GM12878 (cell line): ENCODE measurements at regions not wholly inside any gene's neighbourhood (a gene's known extent, or its start where the extent isn't known, plus 50 kb on each side); places are given as distances from the start of the nearest gene placed in this dataset.

ENCODE experiments used
- ATAC-seq: fragments of 200-7000 bp; cut with Tn5 transposase; 3 replicates; pipeline ENCODE4 v1.9.1; 2020; ENCODE audit warnings: mild to moderate bottlenecking, moderate library complexity
- BruUV-seq: library from RNA; stranded (reverse); fragments of 400-500 nt; replicated peaks from 2 replicates; lab custom pipeline; 2021; lab: Mats Ljungman, UMichigan
- CTCF ChIA-PET: fragments of 300-600 bp; sonication (Branson Sonifier 250); formaldehyde crosslinking; extraction: SDS; loops from one replicate; lab custom pipeline; 2021; ENCODE audit warnings: inconsistent platforms; lab: Yijun Ruan, JAX
- POLR2A ChIA-PET: fragments of 350-600 bp; formaldehyde crosslinking; extraction: SDS; loops from one replicate; lab custom pipeline; 2021; ENCODE audit warnings: inconsistent platforms; lab: Charles Lee
- RAD21 ChIA-PET: fragments of 300-600 bp; sonication (Branson Sonifier 250); formaldehyde crosslinking; loops from one replicate; lab custom pipeline; 2023; ENCODE audit warnings: antibody characterized with exemption; ENCODE audit not compliant: unreplicated experiment; lab: Charles Lee
- SMC1A ChIA-PET: fragments of 300-600 bp; sonication (Branson Sonifier 250); formaldehyde crosslinking; loops from one replicate; lab custom pipeline; 2023; ENCODE audit not compliant: unreplicated experiment, uncharacterized antibody; lab: Charles Lee
- DNase-seq: peaks from one replicate; pipeline ENCODE4 v3.0.0-alpha.2; 2011; ENCODE audit warnings: low read depth, low spot score
- FAIRE-seq: peaks from 3 replicates; lab custom pipeline; 2011; peaks lifted over from hg19 to GRCh38; lab: Jason Lieb, UNC
- H2AFZ ChIP-seq: 2 replicates; pipeline ENCODE4 v1.6.0; 2011; ENCODE audit warnings: low read depth, low read length, control low read depth; ENCODE audit not compliant: control insufficient read depth
- H3K27ac ChIP-seq: 2 replicates; pipeline ENCODE4 v1.5.1; 2011; ENCODE audit warnings: control low read depth; ENCODE audit not compliant: control insufficient read depth, insufficient read depth
- H3K27me3 ChIP-seq, 2 experiments: replicated peaks in 1 of 2; 2 replicates each; pipeline versions ENCODE4 v1.6.0 to v1.6.1; 2011; ENCODE audit warnings: low read length in 1 of 2; ENCODE audit not compliant: control insufficient read depth in 2 of 2, insufficient read depth in 2 of 2
- H3K36me3 ChIP-seq, 2 experiments: 2 replicates each; pipeline ENCODE4 v1.5.1; 2011; ENCODE audit warnings: low read length in 1 of 2; ENCODE audit not compliant: control insufficient read depth in 2 of 2, insufficient read depth in 2 of 2
- H3K4me1 ChIP-seq: 2 replicates; pipeline ENCODE4 v1.6.1; 2011; ENCODE audit warnings: mild to moderate bottlenecking, low read length, moderate library complexity, mixed read lengths; ENCODE audit not compliant: control insufficient read depth, insufficient read depth
- H3K4me2 ChIP-seq: 2 replicates; pipeline ENCODE4 v1.6.0; 2011; ENCODE audit warnings: control low read depth; ENCODE audit not compliant: control insufficient read depth, insufficient read depth
- H3K4me3 ChIP-seq: fragments of 200-600 bp; sonication (generic); 2 replicates; pipeline ENCODE4 v1.5.1; 2016
- H3K79me2 ChIP-seq: 2 replicates; pipeline ENCODE4 v1.6.0; 2011; ENCODE audit warnings: low read length; ENCODE audit not compliant: control insufficient read depth, insufficient read depth
- H3K9ac ChIP-seq: 2 replicates; pipeline ENCODE4 v1.8.0; 2011; ENCODE audit warnings: low read length, control low read depth, mixed read lengths; ENCODE audit not compliant: control insufficient read depth, insufficient read depth
- H3K9me3 ChIP-seq: replicated peaks from 3 replicates; pipeline ENCODE4 v1.5.1; 2011; ENCODE audit warnings: mild to moderate bottlenecking, low read length; ENCODE audit not compliant: control insufficient read depth, insufficient read depth
- H4K20me1 ChIP-seq: 2 replicates; pipeline ENCODE4 v1.6.0; 2011; ENCODE audit not compliant: control insufficient read depth, insufficient read depth
- BMI1 ChIP-seq: fragments of 450-650 bp; IDR thresholded peaks from 2 replicates; pipeline ENCODE4 v1.6.1; 2016; ENCODE audit warnings: mild to moderate bottlenecking, moderate library complexity, borderline replicate concordance
- BRCA1 ChIP-seq: IDR thresholded peaks from 2 replicates; pipeline ENCODE4 v1.6.1; 2011; ENCODE audit warnings: low read depth, low read length, improper control_type of control experiment
- CHD1 ChIP-seq: IDR thresholded peaks from 2 replicates; pipeline ENCODE4 v1.6.1; 2012; ENCODE audit warnings: low read depth, low read length, improper control_type of control experiment
- IRF4 ChIP-seq: IDR thresholded peaks from 2 replicates; pipeline ENCODE4 v1.6.1; 2011; ENCODE audit warnings: low read depth, low read length
- KLF5 ChIP-seq: fragments of 450-650 bp; IDR thresholded peaks from 2 replicates; pipeline ENCODE4 v1.6.1; 2014; ENCODE audit warnings: mild to moderate bottlenecking; ENCODE audit not compliant: partially characterized antibody
- NFYB ChIP-seq: IDR thresholded peaks from 2 replicates; pipeline ENCODE4 v1.6.1; 2011; ENCODE audit warnings: low read depth, mild to moderate bottlenecking, low read length, improper control_type of control experiment, moderate library complexity; ENCODE audit not compliant: insufficient read depth
- POU2F2 ChIP-seq: IDR thresholded peaks from 3 replicates; pipeline ENCODE4 v1.6.1; 2011; ENCODE audit warnings: low read depth, mild to moderate bottlenecking, low read length, borderline replicate concordance
- RBBP5 ChIP-seq: fragments of 200-600 bp; sonication (generic); conservative IDR thresholded peaks from 2 replicates; pipeline ENCODE4 v1.6.1; 2016
- SP1 ChIP-seq: IDR thresholded peaks from one replicate; pipeline ENCODE4 v1.6.1; 2011; ENCODE audit warnings: low read depth, low read length
- SRF ChIP-seq, 2 experiments: IDR thresholded peaks; 2 replicates each; pipeline ENCODE4 v1.6.1; 2011; ENCODE audit warnings: low read depth in 2 of 2, low read length in 2 of 2, mild to moderate bottlenecking in 1 of 2, moderate library complexity in 1 of 2
- TBL1XR1 ChIP-seq: IDR thresholded peaks from 2 replicates; pipeline ENCODE4 v1.6.1; 2012; ENCODE audit warnings: low read depth, low read length, improper control_type of control experiment
- TCF12 ChIP-seq: IDR thresholded peaks from 2 replicates; pipeline ENCODE4 v1.6.1; 2011; ENCODE audit warnings: low read depth, mild to moderate bottlenecking, low read length
- YBX1 ChIP-seq: fragments of 450-650 bp; IDR thresholded peaks from 2 replicates; pipeline ENCODE4 v1.6.1; 2016; ENCODE audit warnings: antibody characterized with exemption
- WGBS: methylation state at CpG from one replicate; pipeline ENCODE4 v1.1.6; 2016; ENCODE audit warnings: low lambda C conversion rate; ENCODE audit not compliant: insufficient replicate concordance, insufficient coverage; ENCODE audit errors: missing lambda C conversion rate; 5-methylcytosine and 5-hydroxymethylcytosine counted together
- in situ Hi-C: fragments of 300-500 bp; cut with MboI; formaldehyde crosslinking; loops from 9 replicates; pipeline ENCODE4 v1.14.3; 2018; ENCODE audit warnings: mixed read lengths
- intact Hi-C: fragments of 100-400 bp; cut with micrococcal nuclease; formaldehyde crosslinking; loops from one replicate; pipeline ENCODE4 v1.14.2; 2022; ENCODE audit not compliant: unreplicated experiment
- TF ChIP-seq, protein P1 (sequence below): fragments of 450-650 bp; formaldehyde crosslinking; IDR thresholded peaks from 2 replicates; pipeline ENCODE4 v1.4.0; 2020; ENCODE audit warnings: mild to moderate bottlenecking, moderate library complexity
- TF ChIP-seq, protein P2 (sequence below): fragments of 450-650 bp; IDR thresholded peaks from 2 replicates; pipeline ENCODE4 v1.6.1; 2017; ENCODE audit warnings: mild to moderate bottlenecking, moderate library complexity
- TF ChIP-seq, protein P3 (sequence below): fragments of 450-650 bp; IDR thresholded peaks from 2 replicates; pipeline ENCODE4 v1.6.1; 2014; ENCODE audit warnings: mild to moderate bottlenecking

DNA sequence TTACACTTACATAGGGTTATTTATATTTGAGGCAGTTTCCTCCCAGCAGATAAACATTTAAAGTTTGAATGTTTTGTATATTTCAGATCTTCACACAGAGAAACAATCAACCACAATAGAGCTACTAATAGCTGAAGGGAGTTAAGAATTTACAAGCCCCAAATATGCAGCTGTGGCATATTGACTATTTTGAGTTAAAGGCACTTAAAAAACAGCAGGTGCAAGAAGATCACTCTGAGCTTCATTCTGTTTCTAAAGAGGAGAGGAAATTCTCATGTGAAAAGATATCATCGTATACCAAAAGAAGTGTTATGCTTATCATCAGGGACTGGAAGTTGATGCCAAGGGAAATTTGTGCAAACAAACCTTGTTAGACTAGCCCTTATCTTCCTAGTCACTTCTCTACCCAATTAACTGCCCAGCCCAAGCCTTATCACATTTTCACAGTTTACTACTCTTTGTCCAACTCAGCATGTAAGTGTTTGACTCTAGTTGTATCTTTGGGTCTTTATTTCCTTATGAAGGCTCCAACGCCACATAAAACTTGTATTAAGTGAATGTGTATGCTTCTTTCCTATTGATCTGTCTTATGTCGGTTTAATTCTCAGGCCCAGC lies 66.3 kb upstream of the COG2 start:
- no peak overlapping the region for H3K9ac ChIP-seq
- ChIA-PET RAD21 (no interaction called here), CTCF (no interaction called here)
- H2AFZ ChIP-seq, result no peak overlapping the region
- H3K4me3 ChIP-seq, result no peak overlapping the region
- H3K27me3 ChIP-seq, result no peaks in the 10 kb centered on the region
- in situ Hi-C loops, result no loop called here
- no peak for TF ChIP-seq YBX1
- no peak for TF ChIP-seq IRF4
- TF ChIP-seq TBL1XR1, result no peak
- no peak for TF ChIP-seq SP1
- no peak for TF ChIP-seq TCF12
- TF ChIP-seq NFYB, result no peak
- no peak for TF ChIP-seq CHD1
- no peak for TF ChIP-seq RBBP5
- TF ChIP-seq BMI1, result no peak
- TF ChIP-seq, protein P1, sequence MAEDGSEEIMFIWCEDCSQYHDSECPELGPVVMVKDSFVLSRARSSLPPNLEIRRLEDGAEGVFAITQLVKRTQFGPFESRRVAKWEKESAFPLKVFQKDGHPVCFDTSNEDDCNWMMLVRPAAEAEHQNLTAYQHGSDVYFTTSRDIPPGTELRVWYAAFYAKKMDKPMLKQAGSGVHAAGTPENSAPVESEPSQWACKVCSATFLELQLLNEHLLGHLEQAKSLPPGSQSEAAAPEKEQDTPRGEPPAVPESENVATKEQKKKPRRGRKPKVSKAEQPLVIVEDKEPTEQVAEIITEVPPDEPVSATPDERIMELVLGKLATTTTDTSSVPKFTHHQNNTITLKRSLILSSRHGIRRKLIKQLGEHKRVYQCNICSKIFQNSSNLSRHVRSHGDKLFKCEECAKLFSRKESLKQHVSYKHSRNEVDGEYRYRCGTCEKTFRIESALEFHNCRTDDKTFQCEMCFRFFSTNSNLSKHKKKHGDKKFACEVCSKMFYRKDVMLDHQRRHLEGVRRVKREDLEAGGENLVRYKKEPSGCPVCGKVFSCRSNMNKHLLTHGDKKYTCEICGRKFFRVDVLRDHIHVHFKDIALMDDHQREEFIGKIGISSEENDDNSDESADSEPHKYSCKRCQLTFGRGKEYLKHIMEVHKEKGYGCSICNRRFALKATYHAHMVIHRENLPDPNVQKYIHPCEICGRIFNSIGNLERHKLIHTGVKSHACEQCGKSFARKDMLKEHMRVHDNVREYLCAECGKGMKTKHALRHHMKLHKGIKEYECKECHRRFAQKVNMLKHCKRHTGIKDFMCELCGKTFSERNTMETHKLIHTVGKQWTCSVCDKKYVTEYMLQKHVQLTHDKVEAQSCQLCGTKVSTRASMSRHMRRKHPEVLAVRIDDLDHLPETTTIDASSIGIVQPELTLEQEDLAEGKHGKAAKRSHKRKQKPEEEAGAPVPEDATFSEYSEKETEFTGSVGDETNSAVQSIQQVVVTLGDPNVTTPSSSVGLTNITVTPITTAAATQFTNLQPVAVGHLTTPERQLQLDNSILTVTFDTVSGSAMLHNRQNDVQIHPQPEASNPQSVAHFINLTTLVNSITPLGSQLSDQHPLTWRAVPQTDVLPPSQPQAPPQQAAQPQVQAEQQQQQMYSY (CRISPR knock-in tag), result no peak
- no peak for TF ChIP-seq POU2F2
- TF ChIP-seq, protein P2, sequence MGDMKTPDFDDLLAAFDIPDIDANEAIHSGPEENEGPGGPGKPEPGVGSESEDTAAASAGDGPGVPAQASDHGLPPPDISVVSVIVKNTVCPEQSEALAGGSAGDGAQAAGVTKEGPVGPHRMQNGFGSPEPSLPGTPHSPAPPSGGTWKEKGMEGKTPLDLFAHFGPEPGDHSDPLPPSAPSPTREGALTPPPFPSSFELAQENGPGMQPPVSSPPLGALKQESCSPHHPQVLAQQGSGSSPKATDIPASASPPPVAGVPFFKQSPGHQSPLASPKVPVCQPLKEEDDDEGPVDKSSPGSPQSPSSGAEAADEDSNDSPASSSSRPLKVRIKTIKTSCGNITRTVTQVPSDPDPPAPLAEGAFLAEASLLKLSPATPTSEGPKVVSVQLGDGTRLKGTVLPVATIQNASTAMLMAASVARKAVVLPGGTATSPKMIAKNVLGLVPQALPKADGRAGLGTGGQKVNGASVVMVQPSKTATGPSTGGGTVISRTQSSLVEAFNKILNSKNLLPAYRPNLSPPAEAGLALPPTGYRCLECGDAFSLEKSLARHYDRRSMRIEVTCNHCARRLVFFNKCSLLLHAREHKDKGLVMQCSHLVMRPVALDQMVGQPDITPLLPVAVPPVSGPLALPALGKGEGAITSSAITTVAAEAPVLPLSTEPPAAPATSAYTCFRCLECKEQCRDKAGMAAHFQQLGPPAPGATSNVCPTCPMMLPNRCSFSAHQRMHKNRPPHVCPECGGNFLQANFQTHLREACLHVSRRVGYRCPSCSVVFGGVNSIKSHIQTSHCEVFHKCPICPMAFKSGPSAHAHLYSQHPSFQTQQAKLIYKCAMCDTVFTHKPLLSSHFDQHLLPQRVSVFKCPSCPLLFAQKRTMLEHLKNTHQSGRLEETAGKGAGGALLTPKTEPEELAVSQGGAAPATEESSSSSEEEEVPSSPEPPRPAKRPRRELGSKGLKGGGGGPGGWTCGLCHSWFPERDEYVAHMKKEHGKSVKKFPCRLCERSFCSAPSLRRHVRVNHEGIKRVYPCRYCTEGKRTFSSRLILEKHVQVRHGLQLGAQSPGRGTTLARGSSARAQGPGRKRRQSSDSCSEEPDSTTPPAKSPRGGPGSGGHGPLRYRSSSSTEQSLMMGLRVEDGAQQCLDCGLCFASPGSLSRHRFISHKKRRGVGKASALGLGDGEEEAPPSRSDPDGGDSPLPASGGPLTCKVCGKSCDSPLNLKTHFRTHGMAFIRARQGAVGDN, result no peak
- TF ChIP-seq BRCA1, result no peak
- TF ChIP-seq, protein P3, sequence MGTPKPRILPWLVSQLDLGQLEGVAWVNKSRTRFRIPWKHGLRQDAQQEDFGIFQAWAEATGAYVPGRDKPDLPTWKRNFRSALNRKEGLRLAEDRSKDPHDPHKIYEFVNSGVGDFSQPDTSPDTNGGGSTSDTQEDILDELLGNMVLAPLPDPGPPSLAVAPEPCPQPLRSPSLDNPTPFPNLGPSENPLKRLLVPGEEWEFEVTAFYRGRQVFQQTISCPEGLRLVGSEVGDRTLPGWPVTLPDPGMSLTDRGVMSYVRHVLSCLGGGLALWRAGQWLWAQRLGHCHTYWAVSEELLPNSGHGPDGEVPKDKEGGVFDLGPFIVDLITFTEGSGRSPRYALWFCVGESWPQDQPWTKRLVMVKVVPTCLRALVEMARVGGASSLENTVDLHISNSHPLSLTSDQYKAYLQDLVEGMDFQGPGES, result no peak
- no peak for TF ChIP-seq KLF5
- TF ChIP-seq SRF (IDR thresholded peaks at IDR 0.05; ENCODE audit: low read depth in 2 of 2, low read length in 2 of 2), result no peak
- TF ChIP-seq, all 136 proteins: peak for 0
- whole genome bisulfite sequencing, result 36% methylated on average over 3 of the region's 3 CpGs
- FAIRE-seq (no peak), DNase-seq (no peak), ATAC-seq (no peak)
- BruUV-seq, result no TSS peak
- ChIA-PET SMC1A (interaction anchor here (0.9 kb wide), 1 partner anchor 154 kb away, joined by 3 read pairs; no protein-coding TSS in a partner anchor), POLR2A (no interaction called here)
- no peak overlapping the region for H3K4me2 ChIP-seq
- H3K79me2 ChIP-seq, result no peaks in the 10 kb centered on the region
- H3K36me3 ChIP-seq, result no peaks in the 10 kb centered on the region
- intact Hi-C loops, result no loop called here
- H3K4me1 ChIP-seq, result no peaks in the 10 kb centered on the region
- no peak overlapping the region for H3K27ac ChIP-seq
- H4K20me1 ChIP-seq, result no peaks in the 10 kb centered on the region
- H3K9me3 ChIP-seq, result no peaks in the 10 kb centered on the region
